Breast epithelium (tissue), 3 donors: ENCODE measurements at regions not wholly inside any gene's neighbourhood (a gene's known extent, or its start where the extent isn't known, plus 50 kb on each side); places are given as distances from the start of the nearest gene placed in this dataset.

Experiments used
- CTCF ChIP-seq, 3 donors: fragments of 450-650 bp; IDR thresholded peaks; one replicate each; pipeline ENCODE4 v1.5.1; 2016 to 2017; ENCODE audit warnings: antibody characterized with exemption in 3 of 3, mild to moderate bottlenecking in 3 of 3, moderate library complexity in 3 of 3
- POLR2A ChIP-seq: fragments of 450-650 bp; IDR thresholded peaks from one replicate; pipeline ENCODE4 v1.6.1; 2016; ENCODE audit warnings: antibody characterized with exemption, mild to moderate bottlenecking, moderate library complexity
- POLR2AphosphoS5 ChIP-seq, 3 donors: sonication (generic); formaldehyde crosslinking; IDR thresholded peaks; one replicate each; pipeline ENCODE4 v1.6.1; 2017; ENCODE audit warnings: antibody characterized with exemption in 3 of 3

GRCh38 chr9:31364171-31364570, 1020.3 kb upstream of the ACO1 start:
- no peak for TF ChIP-seq POLR2A
- TF ChIP-seq CTCF (IDR thresholded peaks at IDR 0.05) = no peak
- TF ChIP-seq POLR2AphosphoS5 (IDR thresholded peaks at IDR 0.05) = no peak
